GM12878 (cell line): ENCODE measurements at regions not wholly inside any gene's neighbourhood (a gene's known extent, or its start where the extent isn't known, plus 50 kb on each side); places are given as distances from the start of the nearest gene placed in this dataset.

Experiments
- ATAC-seq: fragments of 200-7000 bp; cut with Tn5 transposase; 3 replicates; pipeline ENCODE4 v1.9.1; 2020; ENCODE audit warnings: mild to moderate bottlenecking, moderate library complexity
- BruUV-seq: library from RNA; stranded (reverse); fragments of 400-500 nt; replicated peaks from 2 replicates; lab custom pipeline; 2021; lab: Mats Ljungman, UMichigan
- CTCF ChIA-PET: fragments of 300-600 bp; sonication (Branson Sonifier 250); formaldehyde crosslinking; extraction: SDS; loops from one replicate; lab custom pipeline; 2021; ENCODE audit warnings: inconsistent platforms; lab: Yijun Ruan, JAX
- POLR2A ChIA-PET: fragments of 350-600 bp; formaldehyde crosslinking; extraction: SDS; loops from one replicate; lab custom pipeline; 2021; ENCODE audit warnings: inconsistent platforms; lab: Charles Lee
- RAD21 ChIA-PET: fragments of 300-600 bp; sonication (Branson Sonifier 250); formaldehyde crosslinking; loops from one replicate; lab custom pipeline; 2023; ENCODE audit warnings: antibody characterized with exemption; ENCODE audit not compliant: unreplicated experiment; lab: Charles Lee
- SMC1A ChIA-PET: fragments of 300-600 bp; sonication (Branson Sonifier 250); formaldehyde crosslinking; loops from one replicate; lab custom pipeline; 2023; ENCODE audit not compliant: unreplicated experiment, uncharacterized antibody; lab: Charles Lee
- DNase-seq: peaks from one replicate; pipeline ENCODE4 v3.0.0-alpha.2; 2011; ENCODE audit warnings: low read depth, low spot score
- FAIRE-seq: peaks from 3 replicates; lab custom pipeline; 2011; peaks lifted over from hg19 to GRCh38; lab: Jason Lieb, UNC
- H2AFZ ChIP-seq: 2 replicates; pipeline ENCODE4 v1.6.0; 2011; ENCODE audit warnings: low read depth, low read length, control low read depth; ENCODE audit not compliant: control insufficient read depth
- H3K27ac ChIP-seq: 2 replicates; pipeline ENCODE4 v1.5.1; 2011; ENCODE audit warnings: control low read depth; ENCODE audit not compliant: control insufficient read depth, insufficient read depth
- H3K27me3 ChIP-seq, 2 experiments: replicated peaks in 1 of 2; 2 replicates each; pipeline versions ENCODE4 v1.6.0 to v1.6.1; 2011; ENCODE audit warnings: low read length in 1 of 2; ENCODE audit not compliant: control insufficient read depth in 2 of 2, insufficient read depth in 2 of 2
- H3K36me3 ChIP-seq, 2 experiments: 2 replicates each; pipeline ENCODE4 v1.5.1; 2011; ENCODE audit warnings: low read length in 1 of 2; ENCODE audit not compliant: control insufficient read depth in 2 of 2, insufficient read depth in 2 of 2
- H3K4me1 ChIP-seq: 2 replicates; pipeline ENCODE4 v1.6.1; 2011; ENCODE audit warnings: mild to moderate bottlenecking, low read length, moderate library complexity, mixed read lengths; ENCODE audit not compliant: control insufficient read depth, insufficient read depth
- H3K4me2 ChIP-seq: 2 replicates; pipeline ENCODE4 v1.6.0; 2011; ENCODE audit warnings: control low read depth; ENCODE audit not compliant: control insufficient read depth, insufficient read depth
- H3K4me3 ChIP-seq: fragments of 200-600 bp; sonication (generic); 2 replicates; pipeline ENCODE4 v1.5.1; 2016
- H3K79me2 ChIP-seq: 2 replicates; pipeline ENCODE4 v1.6.0; 2011; ENCODE audit warnings: low read length; ENCODE audit not compliant: control insufficient read depth, insufficient read depth
- H3K9ac ChIP-seq: 2 replicates; pipeline ENCODE4 v1.8.0; 2011; ENCODE audit warnings: low read length, control low read depth, mixed read lengths; ENCODE audit not compliant: control insufficient read depth, insufficient read depth
- H3K9me3 ChIP-seq: replicated peaks from 3 replicates; pipeline ENCODE4 v1.5.1; 2011; ENCODE audit warnings: mild to moderate bottlenecking, low read length; ENCODE audit not compliant: control insufficient read depth, insufficient read depth
- H4K20me1 ChIP-seq: 2 replicates; pipeline ENCODE4 v1.6.0; 2011; ENCODE audit not compliant: control insufficient read depth, insufficient read depth
- KAT2A ChIP-seq: conservative IDR thresholded peaks from 2 replicates; pipeline ENCODE4 v1.6.1; 2011; ENCODE audit warnings: low read depth, low read length; ENCODE audit not compliant: control insufficient read depth
- WGBS: methylation state at CpG from one replicate; pipeline ENCODE4 v1.1.6; 2016; ENCODE audit warnings: low lambda C conversion rate; ENCODE audit not compliant: insufficient replicate concordance, insufficient coverage; ENCODE audit errors: missing lambda C conversion rate; 5-methylcytosine and 5-hydroxymethylcytosine counted together
- in situ Hi-C: fragments of 300-500 bp; cut with MboI; formaldehyde crosslinking; loops from 9 replicates; pipeline ENCODE4 v1.14.3; 2018; ENCODE audit warnings: mixed read lengths
- intact Hi-C: fragments of 100-400 bp; cut with micrococcal nuclease; formaldehyde crosslinking; loops from one replicate; pipeline ENCODE4 v1.14.2; 2022; ENCODE audit not compliant: unreplicated experiment
- TF ChIP-seq, protein P1 (sequence below): fragments of 450-650 bp; IDR thresholded peaks from 2 replicates; pipeline ENCODE4 v1.6.1; 2017; ENCODE audit warnings: antibody characterized with exemption, mild to moderate bottlenecking, moderate library complexity
- TF ChIP-seq, protein P2 (sequence below): fragments of 450-650 bp; formaldehyde crosslinking; IDR thresholded peaks from 2 replicates; pipeline ENCODE4 v1.4.0; 2022; ENCODE audit warnings: mild to moderate bottlenecking, moderate library complexity

DNA sequence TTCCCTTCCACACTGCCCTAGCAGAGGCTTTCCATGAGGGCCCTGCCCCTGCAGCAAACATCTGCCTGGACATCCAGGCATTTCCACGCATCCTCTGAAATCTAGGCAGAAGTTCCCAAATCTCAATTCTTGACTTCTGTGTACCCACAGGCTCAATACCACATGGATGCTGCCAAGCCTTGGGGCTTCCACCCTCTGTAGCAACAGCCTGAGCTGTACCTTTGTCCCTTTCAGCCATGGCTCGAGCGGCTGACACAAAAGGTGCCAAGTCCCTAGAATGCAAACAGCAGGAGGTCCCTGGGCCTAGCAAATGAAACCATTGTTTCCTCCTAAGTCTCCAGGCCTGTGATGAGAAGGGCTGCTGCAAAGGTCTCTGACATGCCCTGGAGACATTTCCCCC is 744.5 kb upstream of the LINC00305 start (continued):
- TF ChIP-seq, protein P1, sequence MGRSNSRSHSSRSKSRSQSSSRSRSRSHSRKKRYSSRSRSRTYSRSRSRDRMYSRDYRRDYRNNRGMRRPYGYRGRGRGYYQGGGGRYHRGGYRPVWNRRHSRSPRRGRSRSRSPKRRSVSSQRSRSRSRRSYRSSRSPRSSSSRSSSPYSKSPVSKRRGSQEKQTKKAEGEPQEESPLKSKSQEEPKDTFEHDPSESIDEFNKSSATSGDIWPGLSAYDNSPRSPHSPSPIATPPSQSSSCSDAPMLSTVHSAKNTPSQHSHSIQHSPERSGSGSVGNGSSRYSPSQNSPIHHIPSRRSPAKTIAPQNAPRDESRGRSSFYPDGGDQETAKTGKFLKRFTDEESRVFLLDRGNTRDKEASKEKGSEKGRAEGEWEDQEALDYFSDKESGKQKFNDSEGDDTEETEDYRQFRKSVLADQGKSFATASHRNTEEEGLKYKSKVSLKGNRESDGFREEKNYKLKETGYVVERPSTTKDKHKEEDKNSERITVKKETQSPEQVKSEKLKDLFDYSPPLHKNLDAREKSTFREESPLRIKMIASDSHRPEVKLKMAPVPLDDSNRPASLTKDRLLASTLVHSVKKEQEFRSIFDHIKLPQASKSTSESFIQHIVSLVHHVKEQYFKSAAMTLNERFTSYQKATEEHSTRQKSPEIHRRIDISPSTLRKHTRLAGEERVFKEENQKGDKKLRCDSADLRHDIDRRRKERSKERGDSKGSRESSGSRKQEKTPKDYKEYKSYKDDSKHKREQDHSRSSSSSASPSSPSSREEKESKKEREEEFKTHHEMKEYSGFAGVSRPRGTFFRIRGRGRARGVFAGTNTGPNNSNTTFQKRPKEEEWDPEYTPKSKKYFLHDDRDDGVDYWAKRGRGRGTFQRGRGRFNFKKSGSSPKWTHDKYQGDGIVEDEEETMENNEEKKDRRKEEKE = no peak
- TF ChIP-seq KAT2A = no peak

DNA sequence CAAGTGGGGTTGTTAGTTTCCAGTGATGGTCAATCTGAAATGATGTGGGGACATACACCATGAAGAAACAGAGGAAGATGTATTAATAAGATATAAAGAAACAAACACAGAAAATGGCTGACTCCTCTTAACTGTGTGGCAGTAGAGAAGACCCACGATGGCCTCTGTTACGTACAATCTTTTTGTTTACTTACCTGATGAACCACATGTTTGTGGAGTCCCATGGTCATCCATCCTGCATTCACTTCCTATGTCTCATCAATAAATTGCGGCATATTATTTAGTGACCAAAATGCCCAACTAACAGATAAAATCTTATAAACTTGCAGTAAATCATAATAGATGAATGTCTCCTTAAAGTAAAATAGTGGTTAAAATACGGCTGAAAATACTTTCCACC is 740.1 kb upstream of the LINC00305 start:
- POLR2A ChIA-PET = no interaction called here
- Histone ChIP-seq H3K9ac (no peak overlapping the region), H3K27me3 (no peaks in the 10 kb centered on the region), H3K27ac (no peak overlapping the region), H3K79me2 (no peaks in the 10 kb centered on the region), H3K9me3 (no peaks in the 10 kb centered on the region), H3K4me1 (no peaks in the 10 kb centered on the region), H3K4me3 (no peak overlapping the region), H2AFZ (no peak overlapping the region), H3K36me3 (no peaks in the 10 kb centered on the region)
- ATAC-seq = no peak
- SMC1A ChIA-PET = interaction anchor here (0.6 kb wide), 1 partner anchor 501 kb away, joined by 3 read pairs; no protein-coding TSS in a partner anchor
- intact Hi-C loops = no loop called here
- in situ Hi-C loops = no loop called here
- CTCF ChIA-PET = no interaction called here
- no TSS peak for BruUV-seq
- TF ChIP-seq, protein P2, sequence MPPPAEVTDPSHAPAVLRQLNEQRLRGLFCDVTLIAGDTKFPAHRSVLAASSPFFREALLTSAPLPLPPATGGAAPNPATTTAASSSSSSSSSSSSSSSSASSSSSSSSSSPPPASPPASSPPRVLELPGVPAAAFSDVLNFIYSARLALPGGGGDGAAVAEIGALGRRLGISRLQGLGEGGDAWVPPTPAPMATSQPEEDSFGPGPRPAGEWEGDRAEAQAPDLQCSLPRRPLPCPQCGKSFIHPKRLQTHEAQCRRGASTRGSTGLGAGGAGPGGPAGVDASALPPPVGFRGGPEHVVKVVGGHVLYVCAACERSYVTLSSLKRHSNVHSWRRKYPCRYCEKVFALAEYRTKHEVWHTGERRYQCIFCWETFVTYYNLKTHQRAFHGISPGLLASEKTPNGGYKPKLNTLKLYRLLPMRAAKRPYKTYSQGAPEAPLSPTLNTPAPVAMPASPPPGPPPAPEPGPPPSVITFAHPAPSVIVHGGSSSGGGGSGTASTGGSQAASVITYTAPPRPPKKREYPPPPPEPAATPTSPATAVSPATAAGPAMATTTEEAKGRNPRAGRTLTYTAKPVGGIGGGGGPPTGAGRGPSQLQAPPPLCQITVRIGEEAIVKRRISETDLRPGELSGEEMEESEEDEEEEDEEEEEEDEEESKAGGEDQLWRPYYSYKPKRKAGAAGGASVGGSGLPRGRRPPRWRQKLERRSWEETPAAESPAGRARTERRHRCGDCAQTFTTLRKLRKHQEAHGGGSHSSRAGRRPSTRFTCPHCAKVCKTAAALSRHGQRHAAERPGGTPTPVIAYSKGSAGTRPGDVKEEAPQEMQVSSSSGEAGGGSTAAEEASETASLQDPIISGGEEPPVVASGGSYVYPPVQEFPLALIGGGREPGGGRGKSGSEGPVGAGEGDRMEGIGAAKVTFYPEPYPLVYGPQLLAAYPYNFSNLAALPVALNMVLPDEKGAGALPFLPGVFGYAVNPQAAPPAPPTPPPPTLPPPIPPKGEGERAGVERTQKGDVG (CRISPR knock-in tag) = no peak
- TF ChIP-seq, all 136 proteins: peak for 0
- H4K20me1 ChIP-seq = no peaks in the 10 kb centered on the region
- WGBS = 16% methylated on average over 4 of the region's 4 CpGs
- RAD21 ChIA-PET = no interaction called here
- DNase-seq (no peak), FAIRE-seq (no peak)
- H3K4me2 ChIP-seq = no peak overlapping the region
